Brain microvascular endothelial cell (primary cell): ENCODE measurements at regions not wholly inside any gene's neighbourhood (a gene's known extent, or its start where the extent isn't known, plus 50 kb on each side); places are given as distances from the start of the nearest gene placed in this dataset.

Experiments
- DNase-seq: peaks from one replicate; pipeline ENCODE4 v3.0.0-alpha.2; 2020
- H3K27ac ChIP-seq: fragments of 250-450 bp; sonication (Bioruptor Pico); 2 replicates; pipeline ENCODE4 v1.5.1; 2020; ENCODE audit warnings: mild to moderate bottlenecking, moderate library complexity
- H3K27me3 ChIP-seq: fragments of 250-450 bp; sonication (Bioruptor Pico); replicated peaks from 2 replicates; pipeline ENCODE4 v1.5.1; 2020; ENCODE audit warnings: mild to moderate bottlenecking
- H3K36me3 ChIP-seq: fragments of 250-450 bp; sonication (Bioruptor Pico); replicated peaks from 2 replicates; pipeline ENCODE4 v1.5.1; 2020; ENCODE audit warnings: mild to moderate bottlenecking
- H3K4me3 ChIP-seq: 2 replicates; pipeline ENCODE4 v1.5.1; 2011; ENCODE audit warnings: low read depth, mild to moderate bottlenecking, control low read depth, low read length, moderate library complexity
- CTCF ChIP-seq: IDR thresholded peaks from 2 replicates; pipeline ENCODE4 v1.5.1; 2011; ENCODE audit warnings: low read depth, mild to moderate bottlenecking, moderate library complexity, low read length, control low read depth, inconsistent platforms; ENCODE audit errors: missing control alignments
- in situ Hi-C: cut with HindIII; loops from 2 replicates; pipeline ENCODE4 v1.10.0; 2017; ENCODE audit warnings: low sequenced_read_pairs, low pct_ligation_motif_present

GRCh38 chr21:31408301-31409088 lies 64.4 kb upstream of the TIAM1 start:
- DNase-seq: no peak
- in situ Hi-C loops: no loop called here
- H3K4me3 ChIP-seq: no peak overlapping the region
- no peak for TF ChIP-seq CTCF
- H3K27ac ChIP-seq: no peak overlapping the region
- no peaks in the 10 kb centered on the region for H3K27me3 ChIP-seq
- no peaks in the 10 kb centered on the region for H3K36me3 ChIP-seq

- no peak for TF ChIP-seq CTCF
- in situ Hi-C loops: no loop called here
Measured at GRCh38 chr21:31406510-31406909, 62.4 kb upstream of the TIAM1 start.

GRCh38 chr21:31405604-31406003 lies 61.5 kb upstream of the TIAM1 start:
- in situ Hi-C loops: no loop called here
- no peak for TF ChIP-seq CTCF
- H3K36me3 ChIP-seq: no peaks in the 10 kb centered on the region
- DNase-seq: no peak
- H3K4me3 ChIP-seq: no peak overlapping the region
- H3K27ac ChIP-seq: no peak overlapping the region
- no peaks in the 10 kb centered on the region for H3K27me3 ChIP-seq

More at GRCh38 chr21:31406510-31406909, 62.4 kb upstream of the TIAM1 start:
- DNase-seq: no peak
- no peak overlapping the region for H3K4me3 ChIP-seq
- H3K27ac ChIP-seq: no peak overlapping the region
- H3K27me3 ChIP-seq: no peaks in the 10 kb centered on the region
- no peaks in the 10 kb centered on the region for H3K36me3 ChIP-seq

GRCh38 chr21:31403596-31404333 lies 59.7 kb upstream of the TIAM1 start:
- Histone ChIP-seq H3K36me3 (no peaks in the 10 kb centered on the region), H3K27ac (no peak overlapping the region), H3K4me3 (no peak overlapping the region), H3K27me3 (no peaks in the 10 kb centered on the region)
- TF ChIP-seq CTCF: no peak
- no peak for DNase-seq
- in situ Hi-C loops: no loop called here

- no peak for TF ChIP-seq CTCF
- DNase-seq: no peak
- Histone ChIP-seq H3K36me3 (no peaks in the 10 kb centered on the region), H3K27me3 (no peaks in the 10 kb centered on the region), H3K27ac (no peak overlapping the region), H3K4me3 (no peak overlapping the region)
- in situ Hi-C loops: no loop called here
Measured at GRCh38 chr21:31399591-31399990, 55.5 kb upstream of the TIAM1 start.

GRCh38 chr21:31398574-31398973 lies 54.5 kb upstream of the TIAM1 start:
- Histone ChIP-seq H3K4me3 (no peak overlapping the region), H3K36me3 (no peaks in the 10 kb centered on the region), H3K27me3 (no peaks in the 10 kb centered on the region), H3K27ac (no peak overlapping the region)
- no peak for DNase-seq
- in situ Hi-C loops: no loop called here
- no peak for TF ChIP-seq CTCF
